ENCODE measurements at regions not wholly inside any gene's neighbourhood (a gene's known extent, or its start where the extent isn't known, plus 50 kb on each side); places are given as distances from the start of the nearest gene placed in this dataset.
A peak's percentile ranks its signal among the peaks of the same experiment; 100 is the strongest.

DNA sequence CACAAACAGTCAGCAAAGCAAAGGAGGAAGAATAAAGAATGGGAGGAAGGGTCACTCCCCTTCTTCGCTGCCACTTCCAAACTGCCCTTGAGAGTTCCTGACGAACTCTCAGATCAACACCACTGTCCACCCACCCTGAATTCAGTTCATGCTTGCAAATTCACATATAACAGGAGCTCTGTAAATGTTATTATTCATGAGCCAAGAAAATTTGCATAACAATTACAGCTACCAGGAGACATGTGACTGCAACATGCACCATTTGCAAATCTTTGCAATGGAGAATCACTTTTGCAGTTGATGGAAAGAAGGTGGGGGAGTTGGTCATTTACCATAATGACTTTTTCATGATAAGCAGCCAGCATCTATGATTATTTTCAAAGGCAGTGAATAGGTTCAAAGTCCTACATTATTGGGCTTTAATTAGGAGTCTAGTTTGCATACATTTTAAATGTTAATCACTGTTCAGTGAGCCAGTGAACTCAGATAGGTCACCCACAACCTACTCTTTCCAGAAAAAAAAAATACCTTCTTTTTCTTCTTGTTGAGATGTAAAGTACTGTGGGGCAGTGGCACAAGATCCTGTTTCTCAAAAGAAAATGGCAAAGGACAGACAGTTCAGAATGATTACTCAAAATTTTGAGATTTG is 149.7 kb downstream of the CAAP1 start:
- no peak for DNase-seq

DNA sequence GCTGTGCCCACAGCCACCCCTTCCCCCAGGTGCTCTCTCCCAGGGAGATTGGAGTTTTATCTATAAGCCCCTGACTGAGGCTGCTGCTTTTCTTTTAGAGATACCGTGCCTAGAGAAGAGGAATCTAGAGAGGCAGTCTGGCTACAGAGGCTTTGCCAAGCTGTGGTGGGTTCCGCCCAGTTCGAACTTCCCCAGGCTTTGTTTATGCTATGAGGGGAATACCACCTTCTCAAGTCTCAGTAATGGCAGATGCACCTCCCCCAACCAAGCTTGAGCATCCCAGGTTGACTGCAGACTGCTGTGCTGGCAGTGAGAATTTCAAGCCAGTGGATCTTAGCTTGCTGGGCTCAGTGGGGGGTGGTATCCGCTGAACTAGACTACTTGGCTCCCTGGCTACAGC is 157.4 kb downstream of the CAAP1 start:
- no peak for DNase-seq

- no peak for DNase-seq
Observed at GRCh38 chr9:26729187-26729586, 163.4 kb downstream of the CAAP1 start.

DNA sequence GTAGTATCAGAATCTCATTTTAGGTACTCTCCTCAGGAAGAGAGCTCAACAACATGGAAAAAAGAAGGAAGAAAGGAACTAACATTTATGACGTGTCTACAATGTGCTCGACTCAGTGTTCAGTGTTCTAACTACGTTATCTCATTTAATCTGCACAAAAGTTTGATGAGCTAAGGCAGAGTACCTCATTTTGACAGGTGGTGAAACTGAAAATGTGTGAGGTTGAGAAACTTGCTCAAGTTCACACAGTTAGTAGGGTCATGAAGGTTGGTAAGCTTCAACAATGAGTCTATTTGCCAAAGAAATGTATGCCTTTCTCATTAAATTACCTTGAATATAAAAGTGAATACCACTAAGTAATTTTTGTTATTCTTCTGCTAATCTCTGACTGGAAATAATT is 165.1 kb downstream of the CAAP1 start:
- DNase-seq: no peak

DNA sequence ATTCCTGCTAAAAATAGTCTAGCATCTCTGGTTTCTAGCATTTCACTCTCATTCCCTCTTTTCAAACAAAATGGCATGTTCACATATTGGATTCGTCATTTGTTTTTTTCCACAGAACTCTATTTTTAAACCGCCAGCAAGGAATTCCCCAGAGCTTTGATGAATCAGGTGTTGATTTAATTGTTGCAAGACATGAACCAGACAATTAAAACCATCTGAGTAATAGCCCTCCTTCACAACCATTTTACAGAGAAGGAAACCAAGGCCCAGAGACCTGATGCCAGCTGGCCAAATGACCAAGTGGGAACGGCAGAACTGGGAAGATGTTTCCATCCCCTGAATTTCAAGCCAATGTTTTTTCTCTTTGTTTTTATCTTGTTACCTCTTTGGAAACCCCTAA is 167.0 kb downstream of the CAAP1 start:
- DNase-seq: no peak

DNA sequence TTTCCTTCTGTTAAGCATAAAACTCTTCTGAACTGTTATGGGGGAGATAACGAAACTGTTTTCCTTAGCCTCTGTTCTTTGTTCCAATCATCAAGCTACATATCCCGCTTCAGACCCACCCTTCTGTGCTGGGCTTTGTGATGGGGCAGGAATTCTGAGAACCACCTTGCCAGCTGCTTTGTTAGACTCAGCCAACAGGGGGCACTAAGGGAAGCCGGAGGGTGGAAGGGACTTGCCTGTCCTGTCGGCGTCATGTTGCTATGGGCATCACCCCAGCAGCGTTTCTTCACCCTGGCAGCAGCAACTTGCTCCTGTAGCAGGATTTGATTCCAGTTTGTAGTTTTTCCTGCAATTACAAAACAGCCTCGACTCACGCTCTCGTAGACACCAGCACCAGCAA is 169.1 kb downstream of the CAAP1 start:
- peak in 30 of 56 donors; percentile 1 to 32 (median 6) for DNase-seq

GRCh38 chr9:26722755-26723154 is 169.8 kb downstream of the CAAP1 start:
- no peak for DNase-seq

GRCh38 chr9:26710008-26710407 is 182.6 kb downstream of the CAAP1 start:
- DNase-seq: no peak

DNA sequence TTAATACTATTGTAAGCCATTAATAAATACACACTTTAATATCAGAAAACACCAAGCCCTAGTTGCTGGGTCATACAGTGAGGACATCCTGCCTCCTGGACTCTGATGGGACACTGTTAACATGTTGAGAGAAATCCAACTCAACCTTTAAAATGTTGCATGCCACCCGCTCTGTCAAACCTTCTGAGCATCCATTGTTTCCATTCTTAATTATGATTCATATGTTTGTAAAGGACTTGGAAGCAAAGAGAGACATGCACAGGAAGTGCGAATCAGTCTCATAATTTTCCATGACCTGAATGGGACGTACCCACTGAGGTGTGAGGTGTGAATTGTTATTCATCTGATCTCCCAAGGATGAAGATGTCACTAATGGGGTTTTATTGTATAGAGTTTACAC is 186.4 kb downstream of the CAAP1 start:
- no peak for DNase-seq

DNA sequence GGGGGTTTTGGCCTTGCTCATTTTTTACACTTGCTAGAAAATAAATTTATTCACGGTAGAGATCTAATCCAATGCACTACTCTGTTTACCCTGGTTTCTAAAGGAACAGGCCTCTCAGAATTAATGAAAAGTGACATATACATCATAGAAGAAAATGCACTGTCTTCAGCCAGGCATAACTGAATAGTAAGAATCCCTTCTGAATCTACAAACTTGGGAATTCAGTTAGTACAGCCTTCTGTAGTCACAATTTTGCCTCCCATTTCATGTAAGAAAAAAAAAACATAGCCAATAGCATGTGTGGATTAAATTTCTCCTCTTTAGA is 197.3 kb downstream of the CAAP1 start:
- DNase-seq: no peak

DNA sequence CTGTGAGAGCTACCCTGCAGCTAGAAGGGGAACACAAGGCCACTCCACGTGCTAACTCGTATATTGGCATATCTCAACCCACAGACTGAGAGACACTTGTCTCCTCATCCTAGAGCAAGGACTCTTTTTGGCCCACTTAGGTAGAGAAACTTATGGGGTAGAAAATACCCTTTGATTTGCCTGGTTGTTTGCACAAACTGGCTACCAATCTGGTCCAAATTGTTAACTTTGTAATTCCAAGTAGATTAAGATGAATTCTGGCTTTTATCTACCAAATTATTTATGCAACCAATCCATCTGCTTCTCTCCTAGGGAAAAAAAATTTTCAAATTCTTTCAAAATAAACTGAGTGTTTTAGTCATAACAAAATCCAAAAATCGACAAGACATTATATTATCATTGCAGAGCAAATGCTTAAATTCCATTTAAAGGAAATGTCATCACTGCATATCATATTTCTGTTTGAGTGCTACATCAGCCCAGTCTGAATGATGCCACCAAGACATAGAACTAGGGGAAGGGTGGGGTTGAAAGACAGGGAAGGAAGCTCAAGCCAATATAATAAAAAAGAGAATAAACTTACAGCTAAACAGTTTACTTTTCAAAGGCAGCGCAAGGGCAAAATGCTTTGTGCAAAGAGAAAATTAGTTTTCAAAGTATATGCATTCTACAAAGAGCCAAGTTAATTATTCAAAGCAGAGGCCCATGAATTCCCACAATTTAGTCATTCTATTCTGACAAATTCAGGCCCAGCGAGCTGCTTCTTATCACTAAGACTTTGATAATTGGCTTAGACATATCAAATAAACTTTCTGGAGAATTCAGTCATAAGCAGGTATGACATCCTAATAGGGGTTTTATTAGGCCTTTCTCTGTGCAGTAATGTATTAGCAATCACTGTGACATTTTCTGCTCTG is 198.0 kb downstream of the CAAP1 start:
- no peak for DNase-seq

GRCh38 chr9:26689041-26689440 is 203.6 kb downstream of the CAAP1 start:
- no peak for DNase-seq

- no peak for DNase-seq
Observed at GRCh38 chr9:26687421-26687820, 205.2 kb downstream of the CAAP1 start.

GRCh38 chr9:26685818-26686217 is 206.8 kb downstream of the CAAP1 start:
- DNase-seq: no peak

- DNase-seq: no peak
Observed at GRCh38 chr9:26684029-26684428, 208.6 kb downstream of the CAAP1 start.

DNA sequence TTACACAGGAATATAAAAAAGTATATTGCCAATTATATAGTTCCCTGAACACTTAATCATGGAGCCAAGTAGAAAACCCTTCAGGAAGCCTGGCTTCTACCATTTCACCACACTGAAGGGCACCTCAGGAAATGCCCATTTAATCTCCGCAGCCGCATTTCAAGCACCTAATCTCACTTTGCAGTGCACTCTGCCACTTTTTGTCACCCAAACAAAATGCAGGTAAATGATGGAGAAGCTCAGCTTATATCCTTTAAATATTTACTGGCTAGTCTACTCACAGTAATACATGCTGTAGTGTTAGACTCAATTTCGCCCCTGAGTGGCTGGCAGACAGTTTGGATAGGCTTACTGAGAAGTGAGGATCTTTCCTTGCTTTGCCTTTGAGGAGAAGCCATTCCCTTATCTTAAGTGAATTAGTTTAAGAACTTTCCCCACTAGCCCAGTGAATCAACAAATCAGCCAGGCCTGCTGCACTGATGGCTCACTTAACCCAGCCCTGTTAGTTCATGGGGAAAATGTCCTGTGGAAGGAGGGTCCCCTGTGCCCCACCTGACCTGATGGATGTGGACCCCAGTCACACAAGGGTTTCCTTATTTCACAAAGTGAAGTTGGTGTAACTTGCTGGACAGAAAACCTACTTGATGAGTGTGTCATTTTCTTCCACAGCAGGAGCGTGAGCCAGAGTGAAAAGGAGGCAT is 209.7 kb downstream of the CAAP1 start:
- no peak for DNase-seq

DNA sequence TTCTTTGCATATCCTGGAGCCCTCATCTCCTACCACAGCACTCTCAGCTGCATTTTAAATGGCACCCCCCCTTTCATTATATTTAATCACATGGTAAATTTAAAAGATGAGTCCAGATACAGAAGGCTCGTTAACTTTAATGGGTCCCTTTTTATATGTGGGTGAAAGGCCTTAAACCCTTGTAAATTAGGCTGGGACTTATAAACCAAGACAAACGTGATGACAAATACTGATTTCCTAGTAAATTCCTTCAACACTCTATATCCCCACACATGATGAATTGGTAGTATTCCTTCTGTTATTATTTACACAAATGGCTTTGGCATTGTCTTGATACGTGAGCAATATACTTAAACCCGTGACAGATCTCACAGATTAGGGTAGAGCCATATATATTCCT is 210.6 kb downstream of the CAAP1 start:
- no peak for DNase-seq

GRCh38 chr9:26677965-26678706 is 214.5 kb downstream of the CAAP1 start:
- DNase-seq: no peak

- DNase-seq: no peak
Observed at GRCh38 chr9:26675035-26675434, 217.6 kb downstream of the CAAP1 start.

GRCh38 chr9:26673261-26673660 is 219.3 kb downstream of the CAAP1 start:
- no peak for DNase-seq
